HAP-1 (cell line): ENCODE measurements at regions not wholly inside any gene's neighbourhood (a gene's known extent, or its start where the extent isn't known, plus 50 kb on each side); places are given as distances from the start of the nearest gene placed in this dataset.

ENCODE experiments used
- DNase-seq, 2 experiments: peaks; one replicate each; pipeline ENCODE4 v3.0.0-alpha.2; 2016 to 2020; ENCODE audit warnings: low spot score in 2 of 2
- H3K27me3 ChIP-seq: fragments of 250-450 bp; sonication (Bioruptor Pico); 2 replicates; pipeline ENCODE4 v1.5.1; 2020; ENCODE audit warnings: low read depth, mild to moderate bottlenecking, moderate library complexity
- H3K36me3 ChIP-seq: fragments of 250-450 bp; sonication (Bioruptor Pico); replicated peaks from 2 replicates; pipeline ENCODE4 v1.5.1; 2020; ENCODE audit warnings: mild to moderate bottlenecking
- H3K4me1 ChIP-seq: fragments of 250-450 bp; sonication (Bioruptor Pico); 2 replicates; pipeline ENCODE4 v1.5.1; 2020; ENCODE audit warnings: mild to moderate bottlenecking
- H3K4me3 ChIP-seq: fragments of 250-450 bp; sonication (Bioruptor Pico); 2 replicates; pipeline ENCODE4 v1.5.1; 2020; ENCODE audit warnings: mild to moderate bottlenecking, moderate library complexity
- H3K9me3 ChIP-seq: fragments of 250-450 bp; sonication (Bioruptor Pico); 2 replicates; pipeline ENCODE4 v1.5.1; 2020; ENCODE audit warnings: mild to moderate bottlenecking, moderate library complexity
- in situ Hi-C: fragments of 300-500 bp; cut with MboI; formaldehyde crosslinking; loops from 3 replicates; pipeline ENCODE4 v1.14.3; 2020; ENCODE audit warnings: low sequenced_read_pairs, inconsistent platforms, mixed read lengths

DNA sequence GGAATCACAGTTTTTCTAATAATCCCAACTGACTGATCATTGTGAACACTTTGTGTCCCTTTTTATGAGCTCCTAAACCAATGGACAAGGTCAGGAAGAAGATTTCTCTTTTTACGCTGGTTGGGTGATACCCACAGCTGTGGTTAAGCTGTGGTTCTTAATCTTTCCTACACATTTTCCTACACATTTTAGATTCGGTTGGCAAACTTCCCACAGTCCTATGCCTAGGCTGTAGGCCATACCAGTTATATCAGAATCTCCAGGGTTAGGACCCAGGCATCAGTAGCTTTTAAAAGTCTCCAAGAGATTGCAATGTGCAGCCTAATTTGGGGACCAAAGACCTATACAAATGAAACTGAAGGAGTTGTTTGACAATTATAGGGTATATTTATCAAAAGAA lies 203.0 kb downstream of the SP3 start:
- Histone ChIP-seq H3K4me1 (peaks cover 32% of the 10 kb centered on the region), H3K36me3 (no peaks in the 10 kb centered on the region), H3K9me3 (no peaks in the 10 kb centered on the region), H3K4me3 (no peak overlapping the region), H3K27me3 (no peaks in the 10 kb centered on the region)
- DNase-seq, result peak in 1 of 2 experiments; percentile 53
- in situ Hi-C loops, result no loop called here

DNA sequence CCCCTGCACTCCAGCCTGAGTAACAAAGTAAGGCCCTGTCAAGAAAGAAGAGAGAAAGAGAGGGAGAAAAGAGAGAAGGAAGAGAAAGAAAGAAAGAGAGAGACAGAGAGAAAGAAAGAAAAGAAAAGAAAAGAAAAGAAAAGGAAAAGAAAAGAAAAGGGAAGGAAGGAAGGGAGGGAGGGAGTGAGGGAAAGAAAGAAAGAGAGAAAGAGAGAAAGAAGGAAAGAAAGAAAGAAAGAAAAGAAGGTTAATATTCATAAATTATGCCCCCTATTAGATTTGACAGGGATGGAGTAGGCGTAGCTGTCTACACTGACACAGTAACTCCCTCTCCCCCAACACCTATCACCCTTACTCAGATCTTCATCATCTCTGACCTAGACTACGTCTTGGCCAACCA lies 202.3 kb downstream of the SP3 start:
- in situ Hi-C loops, result no loop called here
- Histone ChIP-seq H3K4me3 (no peak overlapping the region), H3K9me3 (no peaks in the 10 kb centered on the region), H3K27me3 (no peaks in the 10 kb centered on the region), H3K36me3 (no peaks in the 10 kb centered on the region), H3K4me1 (peaks cover 32% of the 10 kb centered on the region)
- no peak for DNase-seq

DNA sequence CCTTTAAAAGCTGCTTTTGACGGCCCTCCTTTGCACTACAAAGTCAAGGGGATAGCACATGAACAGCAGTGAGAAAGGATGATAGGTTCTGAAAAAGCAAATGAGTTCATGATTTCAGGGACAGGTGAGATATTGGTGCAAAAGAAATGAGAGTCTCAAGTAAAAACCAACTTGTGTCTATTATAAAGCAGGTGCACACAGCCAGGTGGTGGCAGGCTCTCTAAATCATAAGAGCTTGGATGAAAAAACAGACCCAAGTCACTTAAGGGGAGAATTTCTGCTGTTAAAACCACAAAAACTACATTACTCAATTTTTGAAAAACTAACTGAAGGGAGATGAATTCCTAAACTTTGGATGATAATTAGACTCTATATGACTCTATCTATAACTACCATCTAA lies 201.5 kb downstream of the SP3 start:
- no peaks in the 10 kb centered on the region for H3K9me3 ChIP-seq
- in situ Hi-C loops, result no loop called here
- H3K4me1 ChIP-seq, result peaks cover 32% of the 10 kb centered on the region
- no peak overlapping the region for H3K4me3 ChIP-seq
- DNase-seq, result no peak
- no peaks in the 10 kb centered on the region for H3K36me3 ChIP-seq
- H3K27me3 ChIP-seq, result no peaks in the 10 kb centered on the region

DNA sequence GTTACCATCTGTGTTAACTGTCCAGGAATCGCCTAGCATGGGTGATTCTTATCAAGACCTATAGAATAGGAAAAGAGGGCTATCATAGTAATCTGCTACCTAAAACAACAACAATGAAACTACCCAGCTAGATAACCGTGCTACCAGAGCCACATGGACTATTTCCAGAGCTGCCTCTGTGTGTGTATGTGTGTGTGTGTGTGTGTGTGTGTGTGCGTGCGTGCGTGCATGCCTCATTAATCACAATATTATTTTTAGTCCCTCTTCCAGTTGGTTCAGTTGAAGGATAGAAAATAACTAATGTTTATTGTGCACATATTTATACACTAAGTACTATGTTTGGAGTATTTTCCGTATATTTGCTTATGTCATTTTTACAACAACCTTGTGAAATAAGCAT lies 201.1 kb downstream of the SP3 start:
- Histone ChIP-seq H3K36me3 (no peaks in the 10 kb centered on the region), H3K4me1 (peaks cover 30% of the 10 kb centered on the region), H3K27me3 (no peaks in the 10 kb centered on the region), H3K4me3 (no peak overlapping the region), H3K9me3 (no peaks in the 10 kb centered on the region)
- no peak for DNase-seq
- in situ Hi-C loops, result no loop called here

DNA sequence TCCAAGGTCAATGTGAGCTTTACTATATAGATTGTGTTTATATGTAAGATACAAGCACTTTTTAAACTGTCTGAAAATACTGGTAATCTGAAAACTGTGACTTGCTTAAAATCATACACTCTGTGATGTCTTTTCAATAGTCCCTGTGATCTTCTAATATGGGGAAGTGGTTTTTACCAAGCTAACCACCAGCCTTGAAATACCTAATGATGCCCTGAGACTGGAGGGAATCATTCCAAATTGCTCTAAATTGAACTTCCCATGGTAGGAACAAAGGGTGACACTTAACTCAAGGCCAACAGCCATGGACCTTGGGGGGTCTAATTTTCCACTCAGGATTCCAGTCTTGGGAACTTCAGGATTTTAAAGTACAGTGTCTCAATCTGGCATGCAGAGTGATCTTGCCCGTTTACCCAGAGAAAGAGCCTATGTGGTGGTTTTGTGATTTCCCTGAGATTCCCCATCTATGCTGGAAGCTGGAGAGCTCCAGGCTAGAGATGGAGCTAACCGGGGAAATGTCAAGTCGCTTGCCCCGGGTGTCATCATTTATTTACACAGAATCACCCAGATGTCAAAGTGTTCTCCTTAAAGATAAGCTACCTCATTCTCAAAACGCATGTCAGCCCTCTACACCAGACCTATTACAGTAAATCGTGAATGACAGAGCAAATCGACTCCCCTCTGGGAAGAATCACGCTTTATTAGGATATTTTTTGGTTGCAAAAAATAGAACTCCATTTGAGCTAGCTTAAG lies 198.5 kb downstream of the SP3 start:
- Histone ChIP-seq H3K4me1 (peaks cover 6% of the 10 kb centered on the region), H3K36me3 (no peaks in the 10 kb centered on the region), H3K27me3 (no peaks in the 10 kb centered on the region), H3K4me3 (no peak overlapping the region), H3K9me3 (no peaks in the 10 kb centered on the region)
- DNase-seq, result no peak
- in situ Hi-C loops, result no loop called here

- H3K4me1 ChIP-seq, result no peaks in the 10 kb centered on the region
- in situ Hi-C loops, result no loop called here
- H3K9me3 ChIP-seq, result no peaks in the 10 kb centered on the region
- H3K27me3 ChIP-seq, result no peaks in the 10 kb centered on the region
- H3K36me3 ChIP-seq, result no peaks in the 10 kb centered on the region
- DNase-seq, result no peak
- H3K4me3 ChIP-seq, result no peak overlapping the region
Observed at GRCh38 chr2:173770947-173771678, 194.1 kb downstream of the SP3 start.

DNA sequence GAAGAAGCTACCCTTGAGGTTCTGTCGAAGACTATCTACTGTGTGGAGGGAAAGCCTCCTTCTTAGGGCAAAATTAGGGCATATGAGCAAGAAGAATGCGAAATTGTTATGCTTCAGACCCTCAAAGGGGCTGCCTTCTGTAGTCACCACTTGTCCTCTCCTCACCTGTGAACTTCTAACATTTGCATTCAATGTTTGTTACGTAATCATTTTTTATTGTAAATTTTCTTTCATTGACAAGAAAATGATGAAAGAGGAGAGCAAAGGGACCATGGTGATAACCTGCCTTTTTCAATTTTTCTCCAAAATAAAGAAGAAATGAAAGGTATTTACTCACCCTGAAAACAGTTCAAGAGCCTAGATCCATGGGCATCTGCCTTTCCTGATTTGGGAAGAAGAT lies 193.0 kb downstream of the SP3 start:
- no peak for DNase-seq
- H3K9me3 ChIP-seq, result no peaks in the 10 kb centered on the region
- in situ Hi-C loops, result no loop called here
- H3K27me3 ChIP-seq, result no peaks in the 10 kb centered on the region
- no peaks in the 10 kb centered on the region for H3K36me3 ChIP-seq
- no peaks in the 10 kb centered on the region for H3K4me1 ChIP-seq
- H3K4me3 ChIP-seq, result no peak overlapping the region

GRCh38 chr2:173773076-173773475 lies 192.1 kb downstream of the SP3 start:
- in situ Hi-C loops, result no loop called here
- Histone ChIP-seq H3K36me3 (no peaks in the 10 kb centered on the region), H3K9me3 (no peaks in the 10 kb centered on the region), H3K4me1 (no peaks in the 10 kb centered on the region), H3K27me3 (no peaks in the 10 kb centered on the region), H3K4me3 (no peak overlapping the region)
- DNase-seq, result no peak

DNA sequence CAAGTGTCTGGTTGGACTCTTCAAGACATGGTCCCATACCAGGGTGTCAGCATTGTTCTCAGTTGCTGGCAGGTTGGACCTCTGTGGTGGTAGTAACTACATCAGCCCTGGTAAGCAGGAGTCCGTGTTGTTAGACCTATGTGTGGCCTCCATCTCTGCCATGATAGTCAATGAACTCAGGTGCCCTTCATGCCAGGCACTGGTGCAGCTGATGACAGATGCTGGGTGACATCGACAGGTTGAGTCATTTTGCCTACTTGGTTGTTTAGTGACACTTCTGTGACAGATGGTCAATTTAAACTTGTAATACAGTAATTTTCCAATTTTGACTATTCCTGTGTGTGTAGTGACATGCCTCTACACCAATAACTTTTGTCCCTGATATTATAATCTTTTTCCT lies 189.7 kb downstream of the SP3 start:
- H3K4me1 ChIP-seq, result no peaks in the 10 kb centered on the region
- H3K4me3 ChIP-seq, result no peak overlapping the region
- in situ Hi-C loops, result no loop called here
- no peaks in the 10 kb centered on the region for H3K36me3 ChIP-seq
- no peak for DNase-seq
- H3K9me3 ChIP-seq, result no peaks in the 10 kb centered on the region
- no peaks in the 10 kb centered on the region for H3K27me3 ChIP-seq

DNA sequence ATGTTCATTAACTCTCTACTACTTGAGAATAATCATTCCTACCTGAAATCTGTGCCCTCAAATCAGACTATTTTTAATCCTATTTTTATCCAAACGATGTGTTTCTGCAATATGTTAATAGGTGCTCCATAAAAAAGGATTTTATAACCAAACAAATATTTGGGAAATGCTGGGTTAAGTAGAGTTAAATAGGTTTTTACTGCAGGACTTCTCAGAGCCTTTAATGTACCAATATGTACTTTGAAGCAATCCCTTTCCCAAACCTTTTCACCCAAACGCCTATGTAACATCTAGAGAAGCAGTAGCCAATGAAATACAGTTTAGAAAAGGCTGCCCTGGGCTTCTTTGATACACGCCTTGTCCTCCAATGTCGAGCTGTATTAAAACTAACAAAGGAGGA lies 182.5 kb downstream of the SP3 start:
- DNase-seq, result no peak
- Histone ChIP-seq H3K9me3 (no peaks in the 10 kb centered on the region; the same call in 1 of the 2 replicates), H3K27me3 (no peaks in the 10 kb centered on the region), H3K4me3 (no peak overlapping the region), H3K4me1 (peaks cover 3% of the 10 kb centered on the region; the same call in 1 of the 2 replicates), H3K36me3 (no peaks in the 10 kb centered on the region)
- in situ Hi-C loops, result no loop called here

DNA sequence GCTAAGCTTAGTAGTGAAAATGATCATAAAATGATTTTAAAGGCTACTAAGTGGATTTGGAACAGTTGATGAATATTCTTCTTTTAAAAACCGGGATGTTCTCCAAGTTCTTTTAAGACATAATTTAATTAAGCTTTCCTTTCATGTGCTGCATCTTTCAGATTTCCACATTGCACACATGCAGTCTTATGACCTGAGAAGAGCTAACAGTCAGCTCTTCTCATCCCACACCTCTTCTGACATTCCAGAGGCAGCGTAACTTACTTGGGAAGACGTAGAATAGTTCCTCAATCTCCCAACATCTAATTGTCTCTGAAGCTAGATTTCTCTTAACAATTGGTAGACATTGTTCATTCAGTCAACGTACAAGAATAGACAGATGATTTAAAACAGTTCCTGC lies 181.8 kb downstream of the SP3 start:
- Histone ChIP-seq H3K36me3 (no peaks in the 10 kb centered on the region), H3K27me3 (no peaks in the 10 kb centered on the region), H3K4me1 (peaks cover 3% of the 10 kb centered on the region; the same call in 1 of the 2 replicates), H3K9me3 (no peaks in the 10 kb centered on the region; the same call in 1 of the 2 replicates), H3K4me3 (no peak overlapping the region)
- no peak for DNase-seq
- in situ Hi-C loops, result no loop called here

- H3K9me3 ChIP-seq, result no peaks in the 10 kb centered on the region; the same call in 1 of the 2 replicates
- no peak overlapping the region for H3K4me3 ChIP-seq
- in situ Hi-C loops, result no loop called here
- no peaks in the 10 kb centered on the region for H3K27me3 ChIP-seq
- no peak for DNase-seq
- H3K36me3 ChIP-seq, result no peaks in the 10 kb centered on the region
- peaks cover 3% of the 10 kb centered on the region; the same call in 1 of the 2 replicates for H3K4me1 ChIP-seq
Observed at GRCh38 chr2:173785813-173786212, 179.4 kb downstream of the SP3 start.

DNA sequence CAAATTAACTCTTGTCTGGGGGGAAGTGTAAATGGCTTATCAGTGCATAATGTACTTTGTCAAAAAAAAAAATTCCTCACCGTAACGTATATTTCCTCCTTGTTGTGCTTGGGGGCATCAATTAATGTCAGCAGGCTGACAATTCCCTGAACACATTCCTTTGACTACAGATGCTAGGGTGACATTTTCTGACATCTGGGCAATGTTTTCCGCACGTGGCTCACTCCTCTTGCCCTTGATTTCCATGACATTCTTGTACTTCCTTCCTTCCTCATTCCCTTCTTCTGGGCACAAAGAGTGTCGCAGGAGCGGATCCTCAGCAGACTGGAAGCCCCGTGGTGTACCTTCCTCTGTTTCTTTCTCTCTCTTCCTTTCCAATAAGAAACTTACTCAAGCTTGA lies 173.7 kb downstream of the SP3 start:
- H3K9me3 ChIP-seq, result no peaks in the 10 kb centered on the region; the same call in 1 of the 2 replicates
- no peak for DNase-seq
- H3K4me3 ChIP-seq, result no peak overlapping the region
- H3K27me3 ChIP-seq, result no peaks in the 10 kb centered on the region
- in situ Hi-C loops, result no loop called here
- H3K4me1 ChIP-seq, result peaks cover 3% of the 10 kb centered on the region; the same call in 1 of the 2 replicates
- H3K36me3 ChIP-seq, result no peaks in the 10 kb centered on the region

DNA sequence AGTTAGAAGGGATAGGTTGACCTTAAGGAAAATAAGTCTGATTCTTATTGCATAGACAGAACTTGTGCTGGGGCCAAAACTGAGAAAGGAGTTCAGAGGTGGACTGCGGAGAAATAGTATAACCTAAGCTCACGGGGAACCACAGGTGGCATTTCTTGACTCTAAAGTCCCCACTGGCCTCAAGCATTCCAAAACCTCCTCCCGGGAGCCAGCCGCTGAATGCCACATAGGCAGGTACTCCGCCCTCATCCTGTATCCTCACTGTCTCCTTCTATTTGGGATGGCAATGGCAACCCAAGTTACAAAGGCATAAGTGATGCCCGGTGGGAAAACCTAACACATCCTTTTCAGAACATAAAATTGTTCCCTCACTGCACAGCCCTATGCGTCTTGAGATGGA lies 173.0 kb downstream of the SP3 start:
- in situ Hi-C loops, result no loop called here
- Histone ChIP-seq H3K4me3 (no peak overlapping the region), H3K36me3 (no peaks in the 10 kb centered on the region), H3K4me1 (peaks cover 3% of the 10 kb centered on the region), H3K27me3 (no peaks in the 10 kb centered on the region), H3K9me3 (no peaks in the 10 kb centered on the region; the same call in 1 of the 2 replicates)
- DNase-seq, result no peak
